Activated naive CD4-positive, alpha-beta T cell treated with anti-CD3 and anti-CD28 coated beads, Interleukin-2, amount 50 U/mL, for 24 hours (primary cell): ENCODE measurements at regions not wholly inside any gene's neighbourhood (a gene's known extent, or its start where the extent isn't known, plus 50 kb on each side); places are given as distances from the start of the nearest gene placed in this dataset.
"Not testable (repeated sequence)": the region's sequence is repeated elsewhere in the genome, so short reads cannot be mapped to it uniquely, and the experiment has no call there.

Experiments
- H3K27ac Mint-ChIP-seq: one replicate; pipeline ENCODE4 v1.8.0; 2021; ENCODE audit warnings: mild to moderate bottlenecking, mixed read lengths
- H3K27me3 Mint-ChIP-seq: one replicate; pipeline ENCODE4 v1.8.0; 2021; ENCODE audit warnings: mixed read lengths
- H3K36me3 Mint-ChIP-seq: one replicate; pipeline ENCODE4 v1.8.0; 2021; ENCODE audit warnings: mixed read lengths
- H3K4me1 Mint-ChIP-seq: one replicate; pipeline ENCODE4 v1.8.0; 2021; ENCODE audit warnings: mixed read lengths
- H3K4me3 Mint-ChIP-seq: one replicate; pipeline ENCODE4 v1.8.0; 2021; ENCODE audit warnings: mild to moderate bottlenecking, mixed read lengths
- H3K9me3 Mint-ChIP-seq: one replicate; pipeline ENCODE4 v1.8.0; 2021; ENCODE audit warnings: mixed read lengths

DNA sequence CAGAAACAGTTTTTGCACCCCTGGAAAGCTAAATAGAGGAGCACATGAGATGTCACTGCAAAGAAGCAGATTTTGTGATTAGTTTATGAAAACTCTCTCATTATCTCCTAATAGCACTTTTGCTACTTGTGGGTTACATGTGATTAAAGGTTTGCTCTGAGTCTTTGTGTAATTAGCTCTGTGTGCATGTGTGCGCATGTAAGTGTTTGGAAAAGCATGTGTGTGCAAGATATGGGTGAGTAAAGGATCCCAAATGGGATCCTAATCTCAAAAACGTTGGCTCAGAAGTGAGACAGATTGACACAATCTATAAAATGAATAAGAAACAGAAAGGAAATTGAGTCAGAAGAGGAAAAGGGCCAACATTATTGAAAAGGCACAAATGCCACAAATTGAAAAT is 104.5 kb downstream of the SKIDA1 start:
- Mint-ChIP-seq H3K27ac (no peak overlapping the region), H3K9me3 (no peaks in the 10 kb centered on the region), H3K4me1 (no peaks in the 10 kb centered on the region), H3K36me3 (no peaks in the 10 kb centered on the region), H3K4me3 (no peak overlapping the region), H3K27me3 (no peaks in the 10 kb centered on the region)

DNA sequence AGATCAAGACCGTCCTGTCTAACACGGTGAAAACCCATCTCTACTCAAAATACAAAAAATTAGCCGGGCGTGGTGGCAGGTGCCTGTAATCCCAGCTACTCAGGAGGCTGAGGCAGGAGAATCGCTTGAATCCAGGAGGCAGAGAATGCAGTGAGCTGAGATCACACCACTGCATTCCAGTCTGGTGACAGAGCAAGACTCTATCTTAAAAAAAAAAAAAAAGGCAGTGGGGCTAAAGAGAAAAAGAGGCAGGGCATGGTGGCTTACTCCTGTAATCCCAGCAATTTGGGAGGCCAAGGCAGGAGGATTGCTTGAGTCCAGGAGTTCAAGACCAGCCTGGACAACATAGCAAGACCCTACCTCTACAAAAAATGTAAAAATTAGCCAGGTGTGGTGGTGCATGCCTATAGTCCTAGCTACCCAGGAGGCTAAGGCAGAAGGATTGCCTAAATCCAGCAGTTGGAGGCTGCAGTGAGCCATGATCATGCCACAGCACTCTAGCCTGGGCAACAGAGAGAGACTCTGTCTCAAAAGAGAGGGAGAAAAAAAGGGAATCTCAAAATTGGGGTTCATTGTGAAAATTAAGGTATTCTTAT is 106.4 kb downstream of the SKIDA1 start:
- H3K27me3 Mint-ChIP-seq, H3K36me3 Mint-ChIP-seq, H3K27ac Mint-ChIP-seq, H3K4me3 Mint-ChIP-seq, H3K9me3 Mint-ChIP-seq, H3K4me1 Mint-ChIP-seq: not testable (repeated sequence)

DNA sequence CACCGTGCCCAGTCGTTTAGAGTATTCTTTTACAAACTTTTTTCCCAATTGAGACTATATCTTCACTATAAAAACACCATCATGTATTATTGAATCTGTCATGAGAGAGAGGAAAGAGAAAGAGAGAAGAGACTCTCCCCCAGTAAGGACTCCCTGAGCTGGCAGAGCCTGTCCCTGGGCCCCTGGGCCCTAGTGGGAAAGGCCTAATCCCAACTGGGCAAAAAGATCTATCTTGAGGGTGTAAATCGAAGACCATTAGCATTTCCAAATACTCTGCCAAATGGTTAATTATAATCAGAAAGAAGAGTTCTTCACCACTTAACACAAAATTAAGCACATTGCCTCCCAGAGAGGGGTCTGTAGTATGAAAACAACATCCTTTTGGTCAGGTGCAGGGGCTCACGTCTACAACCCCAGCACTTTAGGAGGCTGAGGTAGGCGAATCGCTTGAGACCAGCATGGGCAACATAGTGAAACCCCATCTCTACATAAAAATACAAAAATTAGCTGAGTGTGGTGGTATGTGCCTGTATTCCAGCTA is 108.2 kb downstream of the SKIDA1 start:
- Mint-ChIP-seq H3K9me3 (no peaks in the 10 kb centered on the region), H3K27me3 (no peaks in the 10 kb centered on the region), H3K4me3 (no peak overlapping the region), H3K27ac (no peak overlapping the region), H3K4me1 (peaks cover 3% of the 10 kb centered on the region), H3K36me3 (no peaks in the 10 kb centered on the region)

DNA sequence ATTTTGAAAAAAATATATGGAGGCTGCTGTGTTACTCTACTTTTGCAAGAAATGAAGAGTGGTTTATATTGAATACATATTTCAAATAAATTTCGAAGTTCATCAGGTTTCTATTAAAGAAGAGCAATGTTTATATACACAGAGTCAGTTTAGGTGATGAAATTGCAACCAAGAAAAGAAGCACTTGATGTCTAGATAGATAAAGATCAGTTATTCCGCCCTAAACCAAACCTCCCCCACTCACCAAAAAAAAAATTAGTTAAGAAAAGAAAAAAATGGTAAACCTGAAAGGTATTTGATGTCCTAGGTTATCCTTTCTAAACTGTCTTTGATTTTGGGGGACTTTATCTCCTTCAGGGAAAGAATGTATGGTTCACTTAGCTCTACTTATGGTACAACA is 111.8 kb downstream of the SKIDA1 start:
- H3K9me3 Mint-ChIP-seq: no peaks in the 10 kb centered on the region
- peaks cover 3% of the 10 kb centered on the region for H3K4me1 Mint-ChIP-seq
- no peaks in the 10 kb centered on the region for H3K27me3 Mint-ChIP-seq
- H3K27ac Mint-ChIP-seq: no peak overlapping the region
- H3K36me3 Mint-ChIP-seq: no peaks in the 10 kb centered on the region
- no peak overlapping the region for H3K4me3 Mint-ChIP-seq

DNA sequence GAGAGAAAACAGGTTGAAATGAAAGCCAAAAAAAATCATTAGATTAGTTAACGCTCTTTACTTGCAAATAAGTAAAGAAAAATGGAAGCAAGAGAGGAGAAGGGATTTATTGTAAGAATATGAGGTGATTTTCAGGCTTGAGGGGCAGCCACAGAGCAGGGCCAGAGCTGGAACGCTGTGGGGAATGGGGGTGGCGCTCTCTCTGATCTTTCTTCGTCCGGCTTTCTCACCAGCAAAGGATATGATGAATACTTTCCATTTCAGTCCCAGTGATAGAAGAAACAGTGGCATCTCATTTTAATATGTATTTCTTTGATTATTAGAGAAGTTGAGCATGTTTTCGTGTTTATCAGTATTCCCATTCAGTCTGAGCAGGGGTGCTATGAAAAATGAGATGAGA is 112.2 kb downstream of the SKIDA1 start:
- Mint-ChIP-seq H3K27me3 (no peaks in the 10 kb centered on the region), H3K4me3 (no peak overlapping the region), H3K4me1 (peaks cover 3% of the 10 kb centered on the region), H3K27ac (no peak overlapping the region), H3K9me3 (no peaks in the 10 kb centered on the region), H3K36me3 (no peaks in the 10 kb centered on the region)

DNA sequence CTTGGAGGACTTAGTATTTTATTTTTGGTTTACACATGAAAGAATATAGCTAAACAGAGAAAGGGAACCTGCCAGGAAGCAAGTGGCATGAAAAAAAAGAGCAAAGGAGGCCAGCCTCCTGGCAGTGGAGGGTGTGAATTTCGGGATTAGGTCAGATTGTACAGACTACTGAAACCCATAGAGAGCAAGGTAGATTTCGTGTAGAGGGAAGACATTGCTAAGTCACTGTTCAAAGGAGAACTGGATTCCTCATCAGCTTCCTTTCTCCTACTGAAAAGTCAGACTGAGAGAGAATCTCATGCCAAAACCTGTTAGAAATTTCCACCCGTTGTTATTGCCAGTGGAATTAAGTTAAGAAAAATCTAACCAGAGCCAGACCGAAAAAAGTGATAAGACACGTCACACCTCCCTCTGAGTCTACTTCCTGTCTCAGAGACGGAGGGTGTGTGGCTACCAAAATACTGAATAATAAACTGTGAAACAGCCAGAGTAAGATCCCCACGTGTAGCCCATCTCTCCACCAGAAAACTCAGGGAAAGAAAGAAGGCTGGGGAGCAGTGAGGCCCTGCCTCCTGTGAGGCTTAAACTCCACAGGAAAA is 118.8 kb downstream of the SKIDA1 start:
- H3K9me3 Mint-ChIP-seq: no peaks in the 10 kb centered on the region
- no peaks in the 10 kb centered on the region for H3K36me3 Mint-ChIP-seq
- H3K4me1 Mint-ChIP-seq: peaks cover 15% of the 10 kb centered on the region
- H3K27ac Mint-ChIP-seq: peak overlapping the region; percentile 72
- H3K4me3 Mint-ChIP-seq: peak overlapping the region; percentile 64
- no peaks in the 10 kb centered on the region for H3K27me3 Mint-ChIP-seq

DNA sequence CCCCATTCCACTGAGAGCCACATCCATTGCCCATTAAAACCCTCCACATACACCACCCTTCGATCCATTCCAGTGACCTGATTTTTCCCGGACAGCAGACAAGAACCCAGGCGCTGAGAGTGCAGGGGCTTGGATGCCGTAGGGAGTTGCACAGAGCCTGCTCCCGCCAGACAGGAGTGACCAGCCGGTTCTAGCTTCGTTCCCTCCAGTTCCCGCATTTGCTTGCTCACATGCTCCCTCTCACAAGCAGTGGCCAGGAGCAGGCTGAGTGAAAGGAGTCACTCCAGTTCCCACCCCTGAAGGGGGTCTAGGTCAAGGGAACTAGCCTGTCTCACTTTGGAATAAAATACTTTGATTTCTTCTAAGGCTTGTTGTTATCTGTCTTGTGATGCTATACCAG is 119.5 kb downstream of the SKIDA1 start:
- no peaks in the 10 kb centered on the region for H3K9me3 Mint-ChIP-seq
- peak overlapping the region; percentile 64 for H3K4me3 Mint-ChIP-seq
- no peak overlapping the region for H3K27ac Mint-ChIP-seq
- no peaks in the 10 kb centered on the region for H3K36me3 Mint-ChIP-seq
- no peaks in the 10 kb centered on the region for H3K27me3 Mint-ChIP-seq
- H3K4me1 Mint-ChIP-seq: peaks cover 15% of the 10 kb centered on the region

DNA sequence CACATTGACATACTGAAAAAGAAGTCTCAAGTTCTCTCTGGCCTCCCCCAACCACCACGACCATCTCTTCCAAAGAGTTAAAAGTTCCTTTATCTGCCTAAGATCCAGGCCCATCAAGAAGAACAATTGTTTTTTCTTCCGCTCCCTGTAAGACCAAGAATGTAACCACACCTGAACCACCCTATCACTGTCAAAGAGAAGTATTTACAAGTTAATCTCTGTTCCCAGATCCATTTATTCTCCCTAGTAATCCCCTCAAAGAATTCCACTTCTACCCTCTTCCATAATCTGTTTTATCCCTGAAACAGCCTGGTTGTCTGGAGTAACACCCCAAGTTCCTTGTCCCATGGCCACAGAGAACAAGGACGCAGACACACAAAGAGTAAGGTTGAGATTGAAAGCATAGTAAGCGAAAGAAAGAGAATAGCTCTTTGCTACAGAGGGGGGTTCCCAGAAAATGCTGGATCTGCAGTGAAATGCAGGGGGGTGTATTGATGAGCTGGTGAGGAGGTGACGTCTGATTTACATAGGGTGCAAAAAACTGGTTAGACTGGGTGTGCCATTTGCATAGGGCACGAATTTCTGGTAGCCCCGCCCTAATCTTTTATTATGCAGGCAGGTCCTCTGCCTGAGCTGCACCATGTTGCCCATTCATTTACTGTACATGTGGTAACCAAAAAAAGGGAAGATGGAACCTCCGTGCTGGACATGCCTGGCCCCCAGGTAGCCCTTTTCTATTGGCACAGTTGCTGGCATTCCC is 122.0 kb downstream of the SKIDA1 start:
- H3K9me3 Mint-ChIP-seq: no peaks in the 10 kb centered on the region
- no peak overlapping the region for H3K27ac Mint-ChIP-seq
- no peaks in the 10 kb centered on the region for H3K36me3 Mint-ChIP-seq
- H3K4me1 Mint-ChIP-seq: peaks cover 15% of the 10 kb centered on the region
- no peaks in the 10 kb centered on the region for H3K27me3 Mint-ChIP-seq
- no peak overlapping the region for H3K4me3 Mint-ChIP-seq

DNA sequence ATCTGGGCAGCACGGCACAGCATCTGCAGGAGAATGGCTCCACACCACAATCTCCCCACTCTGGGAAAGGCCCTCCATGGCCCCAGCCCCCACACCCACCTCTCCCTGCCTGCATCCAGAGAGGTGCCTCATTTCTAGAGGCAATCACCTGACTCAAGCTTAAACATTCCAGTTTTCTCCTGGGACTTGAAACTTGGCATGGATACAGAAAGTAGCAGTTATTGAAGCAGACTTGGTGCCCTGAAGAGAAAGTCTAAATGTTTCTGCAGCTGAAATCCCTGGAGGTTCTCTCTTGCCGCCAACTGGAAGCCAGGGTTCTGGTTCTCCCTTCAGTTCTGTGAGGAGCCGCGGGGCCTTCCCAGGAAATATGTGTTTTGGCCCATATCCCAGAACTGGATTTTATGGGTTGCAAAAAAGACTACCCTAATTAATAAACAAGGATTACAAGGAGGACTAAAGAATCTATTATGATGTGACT is 122.8 kb downstream of the SKIDA1 start:
- Mint-ChIP-seq H3K4me3 (no peak overlapping the region), H3K36me3 (no peaks in the 10 kb centered on the region), H3K4me1 (peaks cover 15% of the 10 kb centered on the region), H3K27me3 (no peaks in the 10 kb centered on the region), H3K27ac (no peak overlapping the region), H3K9me3 (no peaks in the 10 kb centered on the region)

DNA sequence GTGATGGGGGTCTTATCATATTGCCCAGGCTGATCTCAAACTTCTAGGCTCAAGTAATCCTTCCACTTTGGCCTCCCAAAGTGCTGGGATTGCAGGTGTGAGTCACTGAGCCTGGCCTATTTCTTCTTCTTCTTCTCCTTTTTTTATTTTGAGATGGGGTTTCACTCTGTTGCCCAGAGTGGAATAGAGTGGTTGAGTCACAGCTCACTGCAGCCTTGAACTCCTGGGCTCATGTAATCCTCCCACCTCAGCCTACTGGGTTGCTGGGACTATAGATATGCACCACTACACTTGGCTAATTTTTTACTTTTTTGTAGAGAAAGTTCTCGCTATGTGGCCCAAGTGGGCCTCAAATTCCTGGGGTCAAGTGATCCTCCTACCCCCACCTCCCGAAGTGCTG is 124.3 kb downstream of the SKIDA1 start:
- H3K4me3 Mint-ChIP-seq: no peak overlapping the region
- H3K4me1 Mint-ChIP-seq: peaks cover 2% of the 10 kb centered on the region
- no peak overlapping the region for H3K27ac Mint-ChIP-seq
- H3K9me3 Mint-ChIP-seq: no peaks in the 10 kb centered on the region
- H3K36me3 Mint-ChIP-seq: no peaks in the 10 kb centered on the region
- no peaks in the 10 kb centered on the region for H3K27me3 Mint-ChIP-seq

DNA sequence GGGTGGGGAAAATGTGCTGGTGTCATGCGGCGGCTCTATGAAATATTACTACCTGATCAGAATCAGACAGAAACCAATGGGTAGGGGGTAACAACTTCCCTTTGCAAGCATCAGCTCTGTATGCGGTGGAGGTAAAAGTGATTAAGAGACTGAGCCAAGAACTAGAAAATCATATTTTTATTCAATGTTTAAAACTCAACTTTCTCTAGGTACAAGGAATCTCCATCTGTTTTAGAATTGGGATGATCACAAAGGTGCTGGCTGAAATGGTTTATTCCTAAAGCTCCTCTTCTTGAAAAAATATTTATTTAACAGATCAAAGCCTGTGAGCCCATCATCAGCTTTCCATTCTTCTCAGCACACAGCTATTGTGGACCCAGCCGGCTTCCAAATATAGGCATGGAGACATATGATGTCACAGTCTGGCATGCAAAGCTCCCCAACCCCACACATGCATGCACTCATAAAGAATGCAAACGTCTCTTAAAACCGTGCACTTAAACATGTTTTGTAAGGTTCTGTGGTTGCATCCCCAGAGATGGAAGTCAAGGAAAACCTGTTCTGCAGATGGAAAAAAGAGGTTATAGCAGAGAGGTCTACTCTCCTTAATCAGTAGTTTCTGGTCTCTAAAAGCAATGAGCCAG is 126.0 kb downstream of the SKIDA1 start:
- no peaks in the 10 kb centered on the region for H3K27me3 Mint-ChIP-seq
- no peaks in the 10 kb centered on the region for H3K36me3 Mint-ChIP-seq
- no peaks in the 10 kb centered on the region for H3K4me1 Mint-ChIP-seq
- no peaks in the 10 kb centered on the region for H3K9me3 Mint-ChIP-seq
- H3K4me3 Mint-ChIP-seq: no peak overlapping the region
- no peak overlapping the region for H3K27ac Mint-ChIP-seq

DNA sequence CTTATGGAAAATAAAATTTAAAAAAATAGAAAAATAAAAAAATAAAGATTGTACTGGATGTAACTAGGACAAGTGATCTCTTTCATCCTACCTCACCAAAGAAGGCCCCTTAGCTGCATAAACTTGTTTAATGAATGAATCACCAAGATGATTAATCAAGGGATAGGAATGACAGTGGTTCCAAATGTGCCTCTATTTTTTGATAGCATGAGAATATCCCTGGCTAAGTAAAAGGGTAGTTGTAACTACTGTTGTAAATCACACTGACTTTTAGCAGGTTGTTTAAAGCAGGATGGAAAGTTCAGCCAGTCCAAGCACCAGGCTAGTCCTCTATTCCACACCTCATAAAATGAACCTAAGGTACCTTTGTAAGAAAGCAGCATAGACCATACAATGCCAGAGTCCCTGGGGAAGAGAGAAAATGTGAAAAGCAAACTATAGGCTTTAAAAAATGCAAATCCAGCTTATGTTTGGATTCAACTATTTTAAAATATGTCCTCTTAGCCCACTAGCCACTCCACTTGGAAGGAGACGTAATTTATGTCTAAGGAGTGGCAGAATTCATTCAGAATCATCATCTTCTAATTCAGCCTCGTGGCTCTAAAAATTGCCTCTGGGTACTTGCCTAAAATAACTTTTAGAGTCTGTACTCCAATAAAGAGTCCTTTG is 126.8 kb downstream of the SKIDA1 start:
- Mint-ChIP-seq H3K4me1 (no peaks in the 10 kb centered on the region), H3K9me3 (no peaks in the 10 kb centered on the region), H3K27me3 (no peaks in the 10 kb centered on the region), H3K36me3 (no peaks in the 10 kb centered on the region), H3K4me3 (no peak overlapping the region), H3K27ac (no peak overlapping the region)

DNA sequence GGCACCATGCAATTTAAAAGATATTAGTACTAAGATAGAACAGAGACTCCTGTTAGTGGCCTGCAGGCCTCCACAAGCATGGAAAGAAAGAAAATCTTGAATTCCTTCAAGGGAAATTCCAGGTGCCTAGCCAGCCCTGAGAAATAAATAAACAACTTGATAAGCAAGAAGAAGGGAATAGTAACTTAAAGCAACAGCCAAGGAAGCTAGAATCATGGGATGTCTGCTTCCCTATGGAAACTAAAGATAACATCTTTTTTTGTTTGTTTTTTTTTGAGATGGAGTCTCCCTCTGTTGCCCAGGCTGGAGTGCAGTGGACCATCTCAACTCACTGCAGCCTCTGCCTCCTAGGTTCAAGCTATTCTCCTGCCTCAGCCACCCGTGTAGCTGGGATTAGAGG is 128.6 kb downstream of the SKIDA1 start:
- H3K4me1 Mint-ChIP-seq: no peaks in the 10 kb centered on the region
- H3K36me3 Mint-ChIP-seq: no peaks in the 10 kb centered on the region
- H3K9me3 Mint-ChIP-seq: no peaks in the 10 kb centered on the region
- no peak overlapping the region for H3K27ac Mint-ChIP-seq
- H3K4me3 Mint-ChIP-seq: no peak overlapping the region
- no peaks in the 10 kb centered on the region for H3K27me3 Mint-ChIP-seq

DNA sequence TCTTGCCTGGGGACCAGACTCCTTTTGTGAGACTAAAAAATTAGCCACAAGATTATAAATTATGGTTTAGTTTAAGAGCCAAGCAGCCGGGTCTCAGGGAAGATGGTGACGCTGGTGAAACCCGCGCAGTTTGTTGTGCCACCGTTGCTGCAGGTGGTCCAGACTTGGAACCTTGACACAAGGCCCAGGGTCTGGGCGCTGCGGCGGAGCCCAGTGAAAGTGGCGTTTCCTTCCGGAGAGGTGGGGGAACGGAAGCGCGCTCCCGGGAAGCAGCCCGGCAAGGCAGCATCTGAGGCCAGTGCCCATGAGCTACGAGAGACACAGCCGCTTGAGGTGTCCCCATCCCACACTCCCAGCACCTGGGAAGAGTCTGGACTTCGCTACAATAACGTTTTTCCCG is 131.6 kb downstream of the SKIDA1 start:
- no peaks in the 10 kb centered on the region for H3K27me3 Mint-ChIP-seq
- H3K4me3 Mint-ChIP-seq: no peak overlapping the region
- H3K27ac Mint-ChIP-seq: no peak overlapping the region
- H3K4me1 Mint-ChIP-seq: no peaks in the 10 kb centered on the region
- H3K36me3 Mint-ChIP-seq: no peaks in the 10 kb centered on the region
- H3K9me3 Mint-ChIP-seq: no peaks in the 10 kb centered on the region

DNA sequence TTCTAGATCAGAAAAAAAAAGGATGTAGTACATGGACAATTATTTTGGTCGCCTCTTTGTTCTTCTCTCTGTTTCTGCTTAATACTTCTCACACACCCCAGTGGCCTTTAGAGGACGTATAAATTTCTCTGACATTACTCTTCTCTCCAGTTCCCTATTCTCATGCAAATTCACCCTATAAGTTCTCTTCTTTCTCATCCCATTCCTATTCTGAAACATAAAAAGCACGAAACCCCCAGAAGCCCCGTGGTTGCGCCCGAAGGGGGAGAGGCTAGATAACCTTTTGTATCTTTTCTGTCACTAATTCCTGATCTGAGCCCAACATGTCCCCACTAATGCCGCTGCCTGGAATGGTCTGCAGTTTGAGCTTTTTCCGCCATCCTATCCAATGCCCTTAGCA is 136.9 kb downstream of the SKIDA1 start:
- no peaks in the 10 kb centered on the region for H3K27me3 Mint-ChIP-seq
- H3K4me3 Mint-ChIP-seq: no peak overlapping the region
- H3K27ac Mint-ChIP-seq: no peak overlapping the region
- H3K36me3 Mint-ChIP-seq: no peaks in the 10 kb centered on the region
- H3K4me1 Mint-ChIP-seq: no peaks in the 10 kb centered on the region
- H3K9me3 Mint-ChIP-seq: no peaks in the 10 kb centered on the region
